PC-9 (cell line): ENCODE measurements at regions not wholly inside any gene's neighbourhood (a gene's known extent, or its start where the extent isn't known, plus 50 kb on each side); places are given as distances from the start of the nearest gene placed in this dataset.

Experiments
- BruUV-seq: library from RNA; stranded (reverse); fragments of 400-500 nt; replicated peaks from 2 replicates; lab custom pipeline; 2021; lab: Mats Ljungman, UMichigan
- CTCF ChIA-PET: fragments of 300-600 bp; sonication (Branson Sonifier 250); formaldehyde crosslinking; loops from one replicate; lab custom pipeline; 2022; ENCODE audit warnings: antibody characterized with exemption; lab: Charles Lee
- POLR2A ChIA-PET: fragments of 300-600 bp; sonication (Branson Sonifier 250); formaldehyde crosslinking; loops from one replicate; lab custom pipeline; 2022; ENCODE audit warnings: antibody characterized with exemption; ENCODE audit not compliant: unreplicated experiment; lab: Charles Lee
- DNase-seq, 2 experiments: peaks; one replicate each; pipeline versions ENCODE4 v3.0.0 to v3.0.0-alpha.2; 2015 to 2022; ENCODE audit warnings: mixed read lengths in 1 of 2
- H2AFZ ChIP-seq: fragments of 200-600 bp; sonication (generic); 2 replicates; pipeline ENCODE4 v1.8.1; 2017; ENCODE audit warnings: antibody characterized with exemption
- H3F3A ChIP-seq: fragments of 200-600 bp; sonication (generic); 2 replicates; pipeline ENCODE4 v1.8.1; 2017; ENCODE audit warnings: antibody characterized with exemption, mild to moderate bottlenecking, low read depth; ENCODE audit not compliant: insufficient read depth
- H3K27ac ChIP-seq: fragments of 200-600 bp; sonication (generic); 2 replicates; pipeline ENCODE4 v1.6.1; 2016; ENCODE audit warnings: mixed run types
- H3K27me3 ChIP-seq: fragments of 200-600 bp; sonication (generic); 2 replicates; pipeline ENCODE4 v1.6.1; 2016; ENCODE audit warnings: low read depth, mixed run types; ENCODE audit not compliant: insufficient read depth
- H3K36me3 ChIP-seq: fragments of 200-600 bp; sonication (generic); 2 replicates; pipeline ENCODE4 v1.6.1; 2016; ENCODE audit warnings: low read depth, mixed run types
- H3K4me1 ChIP-seq: fragments of 200-600 bp; sonication (generic); replicated peaks from 2 replicates; pipeline ENCODE4 v1.6.1; 2016; ENCODE audit warnings: mixed run types; ENCODE audit not compliant: insufficient read depth
- H3K4me2 ChIP-seq: fragments of 200-600 bp; sonication (generic); 2 replicates; pipeline ENCODE4 v1.6.1; 2017; ENCODE audit warnings: mixed run types
- H3K4me3 ChIP-seq: fragments of 200-600 bp; sonication (generic); 2 replicates; pipeline ENCODE4 v1.6.1; 2016; ENCODE audit warnings: mixed run types
- H3K79me2 ChIP-seq: fragments of 200-600 bp; sonication (generic); 2 replicates; pipeline ENCODE4 v1.6.1; 2017; ENCODE audit warnings: low read depth, mixed run types
- H3K9me2 ChIP-seq: fragments of 200-600 bp; sonication (generic); 2 replicates; pipeline ENCODE4 v1.8.1; 2017; ENCODE audit warnings: mild to moderate bottlenecking; ENCODE audit not compliant: insufficient read depth
- H3K9me3 ChIP-seq: fragments of 200-600 bp; sonication (generic); 2 replicates; pipeline ENCODE4 v1.8.1; 2016; ENCODE audit warnings: low read depth; ENCODE audit not compliant: insufficient read depth
- H4K20me1 ChIP-seq: fragments of 200-600 bp; sonication (generic); 2 replicates; pipeline ENCODE4 v1.8.1; 2017; ENCODE audit not compliant: insufficient read depth
- CTCF ChIP-seq: fragments of 200-600 bp; sonication (generic); conservative IDR thresholded peaks from 2 replicates; pipeline ENCODE4 v1.6.1; 2017; ENCODE audit warnings: mixed run types, antibody characterized with exemption, mild to moderate bottlenecking, moderate library complexity
- EZH2 ChIP-seq: fragments of 200-600 bp; sonication (generic); IDR thresholded peaks from 2 replicates; pipeline ENCODE4 v1.8.0; 2017; ENCODE audit warnings: antibody characterized with exemption, low read depth
- intact Hi-C: fragments of 100-400 bp; cut with micrococcal nuclease; formaldehyde crosslinking; loops from one replicate; pipeline ENCODE4 v1.10.0; 2022; ENCODE audit not compliant: unreplicated experiment

GRCh38 chr7:131106681-131107336 lies 220.9 kb upstream of the MKLN1 start:
- peaks cover 43% of the 10 kb centered on the region for H3K36me3 ChIP-seq
- TF ChIP-seq EZH2, result no peak
- peak overlapping the region; percentile 98 for H3K4me2 ChIP-seq
- H3K9me2 ChIP-seq, result no peaks in the 10 kb centered on the region
- H2AFZ ChIP-seq, result no peak overlapping the region
- H3K27me3 ChIP-seq, result no peaks in the 10 kb centered on the region
- peaks cover 28% of the 10 kb centered on the region for H3K4me1 ChIP-seq
- H3K9me3 ChIP-seq, result no peaks in the 10 kb centered on the region
- H3F3A ChIP-seq, result peaks cover 41% of the 10 kb centered on the region
- no TSS peak for BruUV-seq
- POLR2A ChIA-PET, result interaction anchor here (0.6 to 1.0 kb wide), 6 partner anchors 28 to 203 kb away, joined by 5 to 14 read pairs (median 6); no protein-coding TSS in a partner anchor
- H4K20me1 ChIP-seq, result peaks cover 37% of the 10 kb centered on the region
- CTCF ChIA-PET, result interaction anchor here (0.6 to 1.0 kb wide), 3 partner anchors 58 to 321 kb away, joined by 4 to 5 read pairs (median 4); no protein-coding TSS in a partner anchor
- intact Hi-C loops, result loop anchor here (1.0 to 5.0 kb wide), 3 partner anchors 145 to 263 kb away; no protein-coding TSS in a partner anchor
- H3K27ac ChIP-seq, result peak overlapping the region; percentile 90
- DNase-seq, result peak in 1 of 2 experiments; percentile 65
- peaks cover 95% of the 10 kb centered on the region for H3K79me2 ChIP-seq
- H3K4me3 ChIP-seq, result peak overlapping the region; percentile 73

- no peak for TF ChIP-seq EZH2
- DNase-seq, result peak; percentile 58 to 85
- intact Hi-C loops, result loop anchor here (2.0 to 5.0 kb wide), 4 partner anchors 127 to 240 kb away; no protein-coding TSS in a partner anchor
- TSS peak; percentile 16 for BruUV-seq
- Histone ChIP-seq H3K9me3 (no peaks in the 10 kb centered on the region), H3K79me2 (peaks cover 95% of the 10 kb centered on the region), H3K4me3 (peak overlapping the region; percentile 73), H3K36me3 (peaks cover 41% of the 10 kb centered on the region), H4K20me1 (peaks cover 29% of the 10 kb centered on the region), H2AFZ (peak overlapping the region; percentile 53; the same call in 1 of the 2 replicates), H3K27me3 (no peaks in the 10 kb centered on the region), H3K4me2 (peak overlapping the region; percentile 98), H3F3A (peaks cover 39% of the 10 kb centered on the region), H3K4me1 (peaks cover 36% of the 10 kb centered on the region), H3K27ac (peak overlapping the region; percentile 90), H3K9me2 (no peaks in the 10 kb centered on the region)
- POLR2A ChIA-PET, result interaction anchor here (0.7 kb wide), 1 partner anchor 57 kb away, joined by 7 read pairs; no protein-coding TSS in a partner anchor
- CTCF ChIA-PET, result interaction anchor here (0.6 to 1.0 kb wide), 3 partner anchors 57 to 321 kb away, joined by 4 to 5 read pairs (median 4); no protein-coding TSS in a partner anchor
Measured at GRCh38 chr7:131107337-131108211, 220.1 kb upstream of the MKLN1 start.

GRCh38 chr7:131108212-131108940 lies 219.3 kb upstream of the MKLN1 start:
- peak overlapping the region; percentile 90 for H3K27ac ChIP-seq
- peaks cover 21% of the 10 kb centered on the region for H4K20me1 ChIP-seq
- ChIA-PET CTCF (interaction anchor here (0.6 kb wide), 1 partner anchor 1608 kb away, joined by 4 read pairs; no protein-coding TSS in a partner anchor), POLR2A (interaction anchor here (0.5 to 1.9 kb wide), 7 partner anchors 56 to 1769 kb away, joined by 4 to 50 read pairs (median 10); partner anchors contain the start of gene MKLN1)
- H3K79me2 ChIP-seq, result peaks cover 95% of the 10 kb centered on the region
- peak overlapping the region; percentile 73 for H3K4me3 ChIP-seq
- no TSS peak for BruUV-seq
- no peaks in the 10 kb centered on the region for H3K9me2 ChIP-seq
- H3F3A ChIP-seq, result peaks cover 39% of the 10 kb centered on the region
- no peak for DNase-seq
- H3K4me2 ChIP-seq, result peak overlapping the region; percentile 98
- no peaks in the 10 kb centered on the region for H3K9me3 ChIP-seq
- peak overlapping the region; percentile 53; the same call in 1 of the 2 replicates for H2AFZ ChIP-seq
- TF ChIP-seq EZH2 (no peak), CTCF (no peak)
- intact Hi-C loops, result loop anchor here (2.0 to 5.0 kb wide), 4 partner anchors 126 to 239 kb away; no protein-coding TSS in a partner anchor
- peaks cover 41% of the 10 kb centered on the region for H3K36me3 ChIP-seq
- H3K27me3 ChIP-seq, result no peaks in the 10 kb centered on the region
- H3K4me1 ChIP-seq, result peaks cover 35% of the 10 kb centered on the region
